SU-DHL-6 (cell line): ENCODE measurements at regions not wholly inside any gene's neighbourhood (a gene's known extent, or its start where the extent isn't known, plus 50 kb on each side); places are given as distances from the start of the nearest gene placed in this dataset.

Source experiments
- H2AFZ ChIP-seq: fragments of 200-600 bp; sonication (generic); 2 replicates; pipeline ENCODE4 v1.6.1; 2014; ENCODE audit warnings: low read depth, mild to moderate bottlenecking, moderate library complexity, mixed read lengths, antibody characterized with exemption, low read length; ENCODE audit not compliant: severe bottlenecking
- H3F3A ChIP-seq: fragments of 200-600 bp; shearing (Covaris generic); 2 replicates; pipeline ENCODE4 v1.6.0; 2016; ENCODE audit warnings: antibody characterized with exemption, mild to moderate bottlenecking; ENCODE audit not compliant: insufficient read depth
- H3K27ac ChIP-seq: fragments of 200-600 bp; sonication (generic); 2 replicates; pipeline ENCODE4 v1.5.1; 2016; ENCODE audit warnings: low read depth, mild to moderate bottlenecking, low read length, moderate library complexity, mixed read lengths
- H3K27me3 ChIP-seq: fragments of 200-600 bp; sonication (generic), shearing (Covaris generic); 2 replicates; pipeline ENCODE4 v1.6.0; 2014; ENCODE audit warnings: mild to moderate bottlenecking, low read length
- H3K36me3 ChIP-seq: fragments of 200-600 bp; sonication (generic); 2 replicates; pipeline ENCODE4 v1.6.1; 2014; ENCODE audit warnings: mild to moderate bottlenecking, low read length, mixed read lengths
- H3K4me2 ChIP-seq: fragments of 300-600, 200-600 bp; shearing (Covaris generic), sonication (generic); 2 replicates; pipeline ENCODE4 v1.6.0; 2014; ENCODE audit warnings: low read length, low read depth, mild to moderate bottlenecking; ENCODE audit not compliant: poor library complexity, severe bottlenecking
- H3K4me3 ChIP-seq: fragments of 200-600 bp; sonication (generic); 2 replicates; pipeline ENCODE4 v1.5.1; 2014; ENCODE audit warnings: antibody characterized with exemption, low read length, mild to moderate bottlenecking, mixed read lengths; ENCODE audit not compliant: insufficient read depth, poor library complexity, severe bottlenecking
- H3K79me2 ChIP-seq: fragments of 200-600 bp; sonication (generic); 2 replicates; pipeline ENCODE4 v1.6.1; 2014; ENCODE audit warnings: mild to moderate bottlenecking, low read length, moderate library complexity; ENCODE audit not compliant: insufficient read depth
- H3K9ac ChIP-seq: fragments of 200-600 bp; sonication (generic); 2 replicates; pipeline ENCODE4 v1.7.0; 2014; ENCODE audit warnings: mild to moderate bottlenecking, low read length
- H3K9me2 ChIP-seq: fragments of 200-600 bp; sonication (generic); replicated peaks from 2 replicates; pipeline ENCODE4 v1.6.1; 2014; ENCODE audit warnings: low read length; ENCODE audit not compliant: insufficient read depth
- H3K9me3 ChIP-seq: fragments of 200-600 bp; sonication (generic); 2 replicates; pipeline ENCODE4 v1.6.1; 2014; ENCODE audit warnings: low read length, mixed read lengths; ENCODE audit not compliant: insufficient read depth
- H4K20me1 ChIP-seq: fragments of 200-600 bp; sonication (generic); 2 replicates; pipeline ENCODE4 v1.6.1; 2014; ENCODE audit warnings: low read depth, mild to moderate bottlenecking, antibody characterized with exemption, low read length, moderate library complexity, mixed read lengths
- CTCF ChIP-seq: fragments of 200-600 bp; sonication (generic); IDR thresholded peaks from one replicate; pipeline ENCODE4 v1.5.1; 2017; ENCODE audit warnings: antibody characterized with exemption, mild to moderate bottlenecking, low read length, moderate library complexity; ENCODE audit not compliant: insufficient read depth, poor library complexity, severe bottlenecking
- EZH2phosphoT487 ChIP-seq: fragments of 200-600 bp; sonication (generic), shearing (Covaris generic); conservative IDR thresholded peaks from 2 replicates; pipeline ENCODE4 v1.6.1; 2018; ENCODE audit warnings: mild to moderate bottlenecking, antibody characterized with exemption, low read length, moderate library complexity, mixed read lengths

GRCh38 chr4:185932491-185932890 is 120.5 kb upstream of the SORBS2 start:
- H3K4me2 ChIP-seq = no peak overlapping the region
- H2AFZ ChIP-seq = no peak overlapping the region
- no peak overlapping the region for H3K27ac ChIP-seq
- no peaks in the 10 kb centered on the region for H3F3A ChIP-seq
- H3K9me2 ChIP-seq = no peaks in the 10 kb centered on the region
- H4K20me1 ChIP-seq = no peaks in the 10 kb centered on the region
- no peak overlapping the region for H3K9ac ChIP-seq
- no peaks in the 10 kb centered on the region for H3K9me3 ChIP-seq
- no peaks in the 10 kb centered on the region for H3K79me2 ChIP-seq
- H3K27me3 ChIP-seq = no peaks in the 10 kb centered on the region
- H3K4me3 ChIP-seq = no peak overlapping the region
- TF ChIP-seq EZH2phosphoT487 (no peak), CTCF (no peak)
- no peaks in the 10 kb centered on the region for H3K36me3 ChIP-seq

DNA sequence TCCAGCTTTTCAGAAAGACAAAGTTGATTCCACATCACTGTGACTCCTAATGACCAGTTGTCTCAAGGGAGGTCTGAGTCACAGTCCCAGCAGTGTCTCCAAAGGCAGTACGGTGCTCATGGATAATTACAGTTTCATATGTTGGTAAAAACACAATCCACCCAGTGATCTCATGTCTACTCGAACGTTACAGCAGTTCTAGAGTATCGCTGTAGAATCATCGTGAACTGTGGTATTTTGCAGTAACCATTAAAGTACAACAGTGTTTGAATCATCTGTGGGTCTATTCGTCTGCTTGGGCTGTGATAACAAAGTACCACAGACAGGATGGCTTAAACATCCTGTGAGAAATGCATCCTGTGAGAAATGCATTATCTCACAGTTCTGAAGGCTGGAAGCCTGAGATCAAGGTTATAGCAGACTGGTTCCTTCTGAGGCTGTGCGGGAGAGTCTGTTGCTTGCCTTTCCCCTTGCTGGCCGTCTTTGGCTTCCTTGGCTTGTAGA is 121.1 kb upstream of the SORBS2 start:
- H3K27me3 ChIP-seq = no peaks in the 10 kb centered on the region
- TF ChIP-seq CTCF = no peak
- no peak for TF ChIP-seq EZH2phosphoT487
- no peaks in the 10 kb centered on the region for H3K9me2 ChIP-seq
- H4K20me1 ChIP-seq = no peaks in the 10 kb centered on the region
- H2AFZ ChIP-seq = no peak overlapping the region
- H3K4me3 ChIP-seq = no peak overlapping the region
- H3K9ac ChIP-seq = no peak overlapping the region
- H3K27ac ChIP-seq = no peak overlapping the region
- no peaks in the 10 kb centered on the region for H3F3A ChIP-seq
- H3K79me2 ChIP-seq = no peaks in the 10 kb centered on the region
- H3K4me2 ChIP-seq = no peak overlapping the region
- no peaks in the 10 kb centered on the region for H3K9me3 ChIP-seq
- H3K36me3 ChIP-seq = no peaks in the 10 kb centered on the region

- H3K9me2 ChIP-seq = no peaks in the 10 kb centered on the region
- TF ChIP-seq CTCF = no peak
- TF ChIP-seq EZH2phosphoT487 = no peak
- H3K9ac ChIP-seq = no peak overlapping the region
- no peak overlapping the region for H3K4me2 ChIP-seq
- H4K20me1 ChIP-seq = no peaks in the 10 kb centered on the region
- no peaks in the 10 kb centered on the region for H3F3A ChIP-seq
- no peaks in the 10 kb centered on the region for H3K27me3 ChIP-seq
- H3K4me3 ChIP-seq = no peak overlapping the region
- H3K79me2 ChIP-seq = no peaks in the 10 kb centered on the region
- H3K36me3 ChIP-seq = no peaks in the 10 kb centered on the region
- H2AFZ ChIP-seq = no peak overlapping the region
- no peaks in the 10 kb centered on the region for H3K9me3 ChIP-seq
- no peak overlapping the region for H3K27ac ChIP-seq
Observed at GRCh38 chr4:185936650-185937376, 124.8 kb upstream of the SORBS2 start.
